Activated B cell treated with CpG ODN at 0.5 μM for 24 hours (primary cell): ENCODE measurements at regions not wholly inside any gene's neighbourhood (a gene's known extent, or its start where the extent isn't known, plus 50 kb on each side); places are given as distances from the start of the nearest gene placed in this dataset.

Source experiments
- ATAC-seq: fragments of 200-7000 bp; cut with Tn5 transposase; one replicate; pipeline ENCODE4 v1.10.0; 2021; ENCODE audit warnings: low read depth, mild to moderate bottlenecking, moderate library complexity
- CTCF ChIA-PET: fragments of 350-600 bp; sonication (Branson Sonifier 250); formaldehyde crosslinking; loops from one replicate; lab custom pipeline; 2021; ENCODE audit warnings: antibody characterized with exemption; lab: Charles Lee
- POLR2A ChIA-PET: fragments of 350-600 bp; sonication (Branson Sonifier 250); formaldehyde crosslinking; loops from one replicate; lab custom pipeline; 2021; ENCODE audit warnings: antibody characterized with exemption; lab: Charles Lee
- DNase-seq: peaks from one replicate; pipeline ENCODE4 v3.0.0; 2022
- H3K27ac Mint-ChIP-seq: one replicate; pipeline ENCODE4 v1.8.0; 2020; ENCODE audit warnings: mixed read lengths
- H3K27me3 Mint-ChIP-seq: one replicate; pipeline ENCODE4 v1.8.0; 2021; ENCODE audit warnings: mixed read lengths
- H3K36me3 Mint-ChIP-seq: one replicate; pipeline ENCODE4 v1.8.0; 2021; ENCODE audit warnings: low read depth, mixed read lengths
- H3K4me1 Mint-ChIP-seq: one replicate; pipeline ENCODE4 v1.8.0; 2021; ENCODE audit warnings: mixed read lengths
- H3K4me3 Mint-ChIP-seq: one replicate; pipeline ENCODE4 v1.8.0; 2020; ENCODE audit warnings: mild to moderate bottlenecking, mixed read lengths
- H3K9me3 Mint-ChIP-seq: one replicate; pipeline ENCODE4 v1.8.0; 2020; ENCODE audit warnings: mixed read lengths
- CTCF ChIP-seq: fragments of 200-600 bp; IDR thresholded peaks from one replicate; pipeline ENCODE4 v1.8.0; 2022; ENCODE audit warnings: antibody characterized with exemption, mild to moderate bottlenecking
- intact Hi-C: fragments of 100-400 bp; cut with micrococcal nuclease; formaldehyde crosslinking; loops from one replicate; pipeline ENCODE4 v1.15.1; 2024

- H3K27me3 Mint-ChIP-seq = no peaks in the 10 kb centered on the region
- no peak for DNase-seq
- H3K36me3 Mint-ChIP-seq = no peaks in the 10 kb centered on the region
- no peak overlapping the region for H3K4me3 Mint-ChIP-seq
- intact Hi-C loops = no loop called here
- POLR2A ChIA-PET = no interaction called here
- TF ChIP-seq CTCF = no peak
- H3K27ac Mint-ChIP-seq = no peak overlapping the region
- H3K9me3 Mint-ChIP-seq = peaks cover 4% of the 10 kb centered on the region
- H3K4me1 Mint-ChIP-seq = no peaks in the 10 kb centered on the region
- CTCF ChIA-PET = no interaction called here
- ATAC-seq = no peak
Observed at GRCh38 chr13:54637366-54637765, 1608.8 kb downstream of the OLFM4 start.

GRCh38 chr13:54640719-54641118, 1612.1 kb downstream of the OLFM4 start:
- DNase-seq = no peak
- CTCF ChIA-PET = no interaction called here
- no peaks in the 10 kb centered on the region for H3K4me1 Mint-ChIP-seq
- H3K27me3 Mint-ChIP-seq = no peaks in the 10 kb centered on the region
- H3K9me3 Mint-ChIP-seq = peaks cover 7% of the 10 kb centered on the region
- POLR2A ChIA-PET = no interaction called here
- no peak for ATAC-seq
- H3K27ac Mint-ChIP-seq = no peak overlapping the region
- H3K4me3 Mint-ChIP-seq = no peak overlapping the region
- TF ChIP-seq CTCF = no peak
- H3K36me3 Mint-ChIP-seq = no peaks in the 10 kb centered on the region
- intact Hi-C loops = no loop called here

GRCh38 chr13:54643863-54644262, 1615.2 kb downstream of the OLFM4 start:
- Mint-ChIP-seq H3K36me3 (no peaks in the 10 kb centered on the region), H3K27ac (no peak overlapping the region), H3K4me3 (no peak overlapping the region), H3K4me1 (no peaks in the 10 kb centered on the region), H3K27me3 (no peaks in the 10 kb centered on the region), H3K9me3 (peaks cover 11% of the 10 kb centered on the region)
- intact Hi-C loops = no loop called here
- DNase-seq = no peak
- ChIA-PET CTCF (no interaction called here), POLR2A (no interaction called here)
- no peak for TF ChIP-seq CTCF
- no peak for ATAC-seq

GRCh38 chr13:54647275-54647674, 1618.7 kb downstream of the OLFM4 start:
- no peaks in the 10 kb centered on the region for H3K27me3 Mint-ChIP-seq
- H3K9me3 Mint-ChIP-seq = peaks cover 9% of the 10 kb centered on the region
- intact Hi-C loops = no loop called here
- no peak overlapping the region for H3K27ac Mint-ChIP-seq
- H3K4me3 Mint-ChIP-seq = no peak overlapping the region
- ATAC-seq = no peak
- ChIA-PET CTCF (no interaction called here), POLR2A (no interaction called here)
- H3K36me3 Mint-ChIP-seq = no peaks in the 10 kb centered on the region
- H3K4me1 Mint-ChIP-seq = no peaks in the 10 kb centered on the region
- TF ChIP-seq CTCF = no peak
- no peak for DNase-seq

- CTCF ChIA-PET = no interaction called here
- Mint-ChIP-seq H3K36me3 (no peaks in the 10 kb centered on the region), H3K4me1 (no peaks in the 10 kb centered on the region), H3K27me3 (no peaks in the 10 kb centered on the region), H3K4me3 (no peak overlapping the region), H3K27ac (no peak overlapping the region), H3K9me3 (peaks cover 3% of the 10 kb centered on the region)
- intact Hi-C loops = no loop called here
- ATAC-seq (no peak), DNase-seq (no peak)
- POLR2A ChIA-PET = no interaction called here
- no peak for TF ChIP-seq CTCF
Observed at GRCh38 chr13:54657588-54657987, 1629.0 kb downstream of the OLFM4 start.
